B cell (primary cell): ENCODE measurements at regions not wholly inside any gene's neighbourhood (a gene's known extent, or its start where the extent isn't known, plus 50 kb on each side); places are given as distances from the start of the nearest gene placed in this dataset.

Experiments used
- EZH2 ChIP-seq: IDR thresholded peaks from 2 replicates; pipeline ENCODE4 v1.6.1; 2012; ENCODE audit warnings: borderline replicate concordance, low read depth, mild to moderate bottlenecking, moderate library complexity, low read length; ENCODE audit not compliant: insufficient read depth, poor library complexity, severe bottlenecking
- TF ChIP-seq, protein P1 (sequence below): fragments of 200-600 bp; IDR thresholded peaks from one replicate; pipeline ENCODE4 v1.8.0; 2022; ENCODE audit warnings: antibody characterized with exemption, mild to moderate bottlenecking

DNA sequence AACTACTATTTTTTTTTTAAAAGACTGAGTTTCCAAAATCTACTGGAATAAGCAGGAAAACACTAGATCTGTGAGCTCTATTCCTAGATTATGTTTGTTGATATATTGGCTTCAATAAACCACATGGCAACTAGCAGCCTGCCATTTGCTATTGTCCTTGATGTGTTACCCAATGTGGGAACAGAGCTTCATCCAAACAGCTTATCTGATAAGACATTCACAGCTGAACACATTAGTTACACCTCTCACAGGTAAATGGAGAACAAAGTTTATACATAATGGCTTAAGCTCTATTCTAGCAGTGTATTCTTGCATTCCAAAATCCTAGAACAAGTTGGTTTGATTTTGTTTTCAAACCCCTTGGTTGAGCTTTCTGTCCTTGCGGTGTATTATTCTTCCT lies 642.1 kb downstream of the TLE1 start:
- TF ChIP-seq, protein P1, sequence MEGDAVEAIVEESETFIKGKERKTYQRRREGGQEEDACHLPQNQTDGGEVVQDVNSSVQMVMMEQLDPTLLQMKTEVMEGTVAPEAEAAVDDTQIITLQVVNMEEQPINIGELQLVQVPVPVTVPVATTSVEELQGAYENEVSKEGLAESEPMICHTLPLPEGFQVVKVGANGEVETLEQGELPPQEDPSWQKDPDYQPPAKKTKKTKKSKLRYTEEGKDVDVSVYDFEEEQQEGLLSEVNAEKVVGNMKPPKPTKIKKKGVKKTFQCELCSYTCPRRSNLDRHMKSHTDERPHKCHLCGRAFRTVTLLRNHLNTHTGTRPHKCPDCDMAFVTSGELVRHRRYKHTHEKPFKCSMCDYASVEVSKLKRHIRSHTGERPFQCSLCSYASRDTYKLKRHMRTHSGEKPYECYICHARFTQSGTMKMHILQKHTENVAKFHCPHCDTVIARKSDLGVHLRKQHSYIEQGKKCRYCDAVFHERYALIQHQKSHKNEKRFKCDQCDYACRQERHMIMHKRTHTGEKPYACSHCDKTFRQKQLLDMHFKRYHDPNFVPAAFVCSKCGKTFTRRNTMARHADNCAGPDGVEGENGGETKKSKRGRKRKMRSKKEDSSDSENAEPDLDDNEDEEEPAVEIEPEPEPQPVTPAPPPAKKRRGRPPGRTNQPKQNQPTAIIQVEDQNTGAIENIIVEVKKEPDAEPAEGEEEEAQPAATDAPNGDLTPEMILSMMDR = no peak
- no peak for TF ChIP-seq EZH2
